Astrocyte of the cerebellum (primary cell): ENCODE measurements at regions not wholly inside any gene's neighbourhood (a gene's known extent, or its start where the extent isn't known, plus 50 kb on each side); places are given as distances from the start of the nearest gene placed in this dataset.

Experiments
- DNase-seq: peaks from one replicate; pipeline ENCODE4 v3.0.0-alpha.2; 2011; ENCODE audit warnings: low read depth
- H3K4me3 ChIP-seq: 2 replicates; pipeline ENCODE4 v1.5.1; 2011; ENCODE audit warnings: mild to moderate bottlenecking, low read depth, low read length, moderate library complexity
- CTCF ChIP-seq: IDR thresholded peaks from 2 replicates; pipeline ENCODE4 v1.5.1; 2012; ENCODE audit warnings: low read length, low read depth, moderate library complexity, mild to moderate bottlenecking; ENCODE audit errors: missing control alignments
- in situ Hi-C: cut with HindIII; loops from 2 replicates; pipeline ENCODE4 v1.10.0; 2017; ENCODE audit warnings: low sequenced_read_pairs

- no peak overlapping the region for H3K4me3 ChIP-seq
- in situ Hi-C loops = no loop called here
- no peak for DNase-seq
- TF ChIP-seq CTCF = no peak
These were observed 237.3 kb downstream of the PMP22 start for GRCh38 chr17:15027853-15028252.

- in situ Hi-C loops = no loop called here
- no peak for DNase-seq
- H3K4me3 ChIP-seq = no peak overlapping the region
- TF ChIP-seq CTCF = no peak
These were observed 239.0 kb downstream of the PMP22 start for GRCh38 chr17:15026088-15026487.

GRCh38 chr17:15023589-15024336, 241.4 kb downstream of the PMP22 start:
- no peak overlapping the region for H3K4me3 ChIP-seq
- no peak for TF ChIP-seq CTCF
- no peak for DNase-seq
- in situ Hi-C loops = no loop called here

GRCh38 chr17:15019158-15019557, 246.0 kb downstream of the PMP22 start:
- no peak for DNase-seq
- in situ Hi-C loops = no loop called here
- TF ChIP-seq CTCF = no peak
- no peak overlapping the region for H3K4me3 ChIP-seq

- H3K4me3 ChIP-seq = no peak overlapping the region
- no peak for TF ChIP-seq CTCF
- no peak for DNase-seq
- in situ Hi-C loops = no loop called here
These were observed 252.7 kb downstream of the PMP22 start for GRCh38 chr17:15012351-15012980.

GRCh38 chr17:15009087-15009486, 256.0 kb downstream of the PMP22 start:
- H3K4me3 ChIP-seq = no peak overlapping the region
- DNase-seq = no peak
- TF ChIP-seq CTCF = no peak
- in situ Hi-C loops = no loop called here
